Posterior cingulate gyrus (tissue), 11 donors: ENCODE measurements at regions not wholly inside any gene's neighbourhood (a gene's known extent, or its start where the extent isn't known, plus 50 kb on each side); places are given as distances from the start of the nearest gene placed in this dataset.

Source experiments
- DNase-seq, 10 donors: peaks; one replicate each; pipeline versions ENCODE4 v3.0.0 to v3.0.0-alpha.2; 2020 to 2021; ENCODE audit warnings: mixed read lengths in 3 of 10
- intact Hi-C: fragments of 100-400 bp; cut with DNase I; formaldehyde crosslinking; loops from one replicate; pipeline ENCODE4 v1.15.1; 2023

DNA sequence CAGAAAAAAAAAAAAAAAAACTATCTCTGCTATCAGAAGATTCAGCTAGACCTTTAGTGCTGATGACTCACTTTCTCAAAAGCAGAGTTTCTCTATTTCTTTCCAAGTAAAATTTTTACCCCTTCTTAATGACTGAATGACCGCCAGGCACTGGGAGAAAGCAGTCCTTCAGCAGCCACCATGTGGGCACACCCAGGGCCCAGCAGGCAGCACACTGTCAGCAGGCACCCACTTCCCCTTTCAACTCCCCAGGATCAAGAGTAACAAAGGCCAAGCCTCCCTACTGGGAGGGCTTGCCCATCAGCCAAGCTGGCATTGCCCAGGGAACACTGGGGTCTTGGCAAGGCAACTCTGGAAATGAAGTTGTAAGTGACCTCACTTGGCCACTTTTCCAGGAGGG, 201.9 kb upstream of the MAMLD1 start:
- DNase-seq: peak in 1 of 10 donors; percentile 43
- intact Hi-C loops: no loop called here

DNA sequence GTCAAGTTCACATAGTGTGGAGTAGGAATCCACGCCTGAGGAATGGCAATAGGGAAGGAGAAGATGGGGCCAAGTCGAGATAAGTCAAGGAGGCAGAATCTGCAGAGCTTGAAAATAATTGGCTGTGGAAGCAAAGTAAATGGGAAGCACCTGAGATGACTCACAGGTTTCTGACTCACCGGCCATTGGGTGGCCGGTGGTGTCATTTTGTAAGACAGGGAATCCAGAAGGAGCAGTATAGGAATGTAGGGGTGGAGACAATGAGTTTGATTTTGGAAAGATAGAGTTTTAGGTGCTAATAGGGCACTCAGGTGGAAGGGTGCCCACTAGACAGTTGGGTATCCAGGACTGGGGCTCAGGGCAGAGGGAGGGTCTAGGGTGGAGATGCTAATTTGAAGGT, 201.0 kb upstream of the MAMLD1 start:
- intact Hi-C loops: no loop called here
- DNase-seq: peak in 1 of 10 donors; percentile 28

- intact Hi-C loops: no loop called here
- peak in 1 of 10 donors; percentile 38 for DNase-seq
Observed at GRCh38 chrX:150163221-150163930, 199.7 kb upstream of the MAMLD1 start.

DNA sequence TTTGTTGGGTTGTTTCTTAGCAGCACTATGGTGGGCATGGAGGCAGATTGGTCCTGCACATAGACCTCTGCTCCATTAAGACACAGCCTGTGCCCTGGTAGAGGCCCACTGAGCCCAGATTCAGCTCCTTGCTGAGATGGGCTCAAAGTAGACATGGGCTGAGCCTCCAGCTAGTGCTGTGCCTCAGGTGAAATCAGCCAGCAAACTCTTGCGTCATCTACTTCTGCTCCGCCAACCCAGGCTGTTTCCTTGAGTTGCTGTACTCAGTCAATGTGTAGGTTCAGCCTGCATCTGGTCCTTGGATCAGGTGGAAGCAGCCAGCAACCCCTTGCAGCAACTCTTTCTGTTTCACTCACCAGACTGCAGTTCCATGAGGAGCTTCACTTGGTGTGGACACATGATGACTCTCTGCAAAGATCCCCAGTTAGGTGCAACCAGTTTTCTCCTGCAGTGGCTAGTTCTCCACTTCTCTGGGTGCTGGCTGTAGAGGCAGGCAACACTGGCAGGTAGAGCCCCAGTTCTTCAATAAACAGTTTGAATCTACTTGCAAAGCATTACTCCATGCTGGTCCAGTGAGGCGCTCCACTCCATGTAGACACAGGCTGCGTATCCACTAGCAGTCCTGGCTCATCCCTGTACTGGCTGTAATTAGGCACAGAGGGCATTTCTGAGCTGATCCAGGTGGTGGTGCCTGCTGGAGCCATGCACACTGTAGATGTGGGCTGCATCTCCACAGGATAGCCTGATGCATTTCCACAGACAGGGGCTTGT, 199.0 kb upstream of the MAMLD1 start:
- intact Hi-C loops: no loop called here
- DNase-seq: peak in 2 of 10 donors; percentile 27 to 58

DNA sequence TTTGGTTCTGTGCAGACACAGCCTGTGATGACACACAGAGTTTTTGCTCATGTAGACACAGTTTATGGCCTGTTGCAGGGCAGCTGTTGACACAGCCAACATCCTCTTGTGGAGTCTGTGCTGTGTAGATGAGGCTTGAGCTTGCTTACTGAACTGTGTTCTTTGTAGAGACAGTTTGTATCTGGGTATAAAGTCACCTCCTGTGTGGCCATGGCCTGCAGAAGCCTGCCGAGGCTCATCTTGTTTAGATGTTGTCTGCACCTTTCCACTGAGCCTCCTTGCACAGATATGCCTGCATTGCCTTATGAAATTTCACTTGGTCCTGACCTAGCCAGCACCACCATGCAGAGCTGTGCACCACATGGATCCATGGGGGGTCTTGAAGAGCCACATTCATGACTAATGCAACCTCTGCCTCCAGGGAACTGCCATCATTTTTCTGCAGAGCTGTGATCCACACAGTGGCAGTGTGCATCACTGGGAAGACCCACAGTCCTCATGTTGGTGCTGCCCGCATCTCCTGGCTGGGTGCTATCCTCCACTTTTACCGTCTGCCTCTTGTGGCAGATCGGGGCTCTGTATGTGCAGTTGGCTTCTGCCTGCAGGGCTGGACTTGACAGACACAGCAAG, 198.0 kb upstream of the MAMLD1 start:
- peak in 2 of 10 donors; percentile 23 to 69 for DNase-seq
- intact Hi-C loops: no loop called here

DNA sequence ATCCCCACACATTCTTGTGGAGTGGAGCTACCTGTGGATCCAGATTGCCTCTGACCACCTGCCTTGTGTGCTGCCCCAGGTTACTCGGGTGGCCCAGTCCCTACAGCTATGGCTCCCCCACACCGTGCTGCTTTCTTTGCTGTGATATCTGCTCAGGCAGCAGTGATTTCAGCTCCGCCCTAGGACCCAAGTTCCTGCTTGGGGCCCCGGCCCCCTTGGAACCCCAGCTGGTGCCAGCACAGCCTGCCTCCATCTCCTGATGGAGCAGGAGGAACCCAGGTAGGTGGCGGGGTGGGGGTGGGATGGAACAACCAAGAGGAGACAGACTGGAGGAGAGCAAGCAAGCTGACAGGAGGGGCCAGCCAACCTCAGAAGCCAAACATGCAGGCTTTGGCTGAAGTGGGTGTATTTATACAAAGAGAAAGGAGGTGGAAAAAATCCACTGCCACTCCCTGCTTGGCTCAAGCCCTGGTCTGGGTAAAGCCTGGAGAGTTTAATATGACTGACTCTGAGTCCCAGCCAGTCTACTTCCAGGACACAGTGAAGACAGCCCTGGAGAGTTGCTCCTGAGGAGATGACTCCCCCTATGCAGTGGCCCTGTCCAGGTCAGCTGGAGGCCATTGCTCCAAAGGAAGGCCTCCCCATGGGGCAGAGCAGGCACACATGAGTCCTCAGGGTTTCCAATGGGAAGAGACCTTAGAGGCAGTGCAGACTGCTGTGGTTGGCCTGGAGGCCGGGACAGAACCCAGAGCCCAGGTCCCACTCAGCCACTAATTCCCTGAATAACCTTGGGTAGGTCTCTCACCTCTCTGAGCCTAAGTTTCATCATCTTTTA, 197.1 kb upstream of the MAMLD1 start:
- intact Hi-C loops: no loop called here
- peak in 2 of 10 donors; percentile 58 to 62 for DNase-seq

GRCh38 chrX:150167482-150168324, 195.4 kb upstream of the MAMLD1 start:
- no peak for DNase-seq
- intact Hi-C loops: no loop called here

GRCh38 chrX:150182161-150182560, 181.0 kb upstream of the MAMLD1 start:
- DNase-seq: no peak
- intact Hi-C loops: no loop called here

- intact Hi-C loops: no loop called here
- no peak for DNase-seq
Observed at GRCh38 chrX:150184491-150184890, 178.6 kb upstream of the MAMLD1 start.

DNA sequence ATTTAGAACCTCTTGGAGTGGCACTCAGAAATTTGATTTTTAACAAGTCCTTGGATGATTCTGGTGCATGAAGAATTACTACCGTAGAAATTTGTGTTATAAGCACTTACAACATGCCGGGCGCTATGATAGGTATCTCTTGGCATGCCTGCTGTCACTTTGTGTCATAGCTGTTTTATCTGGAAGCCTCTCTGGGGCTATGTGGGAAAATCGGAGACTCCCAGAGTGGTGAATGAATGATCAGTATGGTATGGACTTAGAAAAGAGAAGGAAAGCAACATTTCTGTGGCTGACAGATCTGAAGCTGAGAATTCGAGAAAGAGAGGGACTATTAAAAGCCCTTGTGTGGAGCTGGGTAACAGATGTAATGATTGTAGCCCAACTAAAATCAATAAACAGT, 177.4 kb upstream of the MAMLD1 start:
- intact Hi-C loops: no loop called here
- DNase-seq: no peak

DNA sequence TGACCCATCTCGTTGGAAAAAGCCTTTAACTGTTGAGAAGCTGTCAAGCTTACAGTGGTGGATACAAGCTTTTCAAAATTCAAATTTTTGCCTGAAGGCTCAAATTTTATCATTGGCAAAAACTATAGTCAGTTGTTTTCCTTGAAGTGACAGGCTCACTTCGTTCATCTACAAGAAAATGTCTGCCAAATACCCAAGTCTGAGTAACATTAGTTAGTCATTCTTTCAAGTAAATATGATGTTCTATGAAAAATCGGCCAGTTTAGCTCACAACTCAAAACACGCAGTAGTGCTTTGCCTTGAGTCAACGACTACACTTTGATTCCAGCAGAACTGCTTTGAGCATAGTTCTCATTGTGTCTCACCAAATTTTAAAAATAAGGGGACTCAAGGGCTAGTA, 170.3 kb upstream of the MAMLD1 start:
- DNase-seq: no peak
- intact Hi-C loops: no loop called here

DNA sequence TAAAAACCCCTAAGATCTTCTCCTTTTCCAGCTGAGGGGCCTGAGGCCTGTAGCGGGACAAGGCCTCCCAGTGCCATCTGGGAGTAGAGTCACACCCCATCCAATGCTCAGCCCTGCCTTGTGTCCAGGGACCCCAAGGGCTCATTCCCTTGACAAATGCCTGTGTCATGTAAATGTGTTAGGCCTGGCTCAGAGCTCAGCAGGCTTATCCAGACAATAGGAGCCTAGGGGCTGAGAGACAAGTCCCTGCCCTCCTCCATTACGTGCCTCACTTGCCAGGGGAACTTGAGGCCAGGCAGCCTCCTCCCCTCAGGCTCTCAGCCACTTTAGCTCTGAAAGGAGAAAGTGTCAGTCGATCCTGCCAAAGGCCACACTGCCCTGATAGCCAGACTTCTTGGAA, 166.8 kb upstream of the MAMLD1 start:
- intact Hi-C loops: no loop called here
- DNase-seq: no peak

- DNase-seq: no peak
- intact Hi-C loops: no loop called here
Observed at GRCh38 chrX:150197388-150197787, 165.7 kb upstream of the MAMLD1 start.

DNA sequence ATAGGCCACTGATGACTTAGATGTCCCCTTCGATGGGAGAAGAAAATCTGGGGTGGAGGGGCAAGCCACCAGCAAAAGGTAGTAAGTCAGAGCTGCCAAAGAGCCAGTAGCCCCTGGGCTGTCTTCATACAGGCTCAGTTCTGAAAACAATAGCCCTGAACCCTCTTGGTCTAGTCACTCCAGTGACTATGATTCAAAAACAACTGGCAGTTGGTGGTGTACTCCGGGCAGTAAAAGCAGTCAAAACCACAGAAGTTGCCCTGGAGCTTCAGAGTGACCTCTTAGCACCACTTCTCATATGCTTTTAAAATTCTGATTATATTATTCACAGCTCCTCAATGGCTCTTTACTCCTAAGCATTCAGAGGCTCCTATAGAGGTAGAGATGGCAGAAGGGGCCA, 164.3 kb upstream of the MAMLD1 start:
- intact Hi-C loops: no loop called here

DNA sequence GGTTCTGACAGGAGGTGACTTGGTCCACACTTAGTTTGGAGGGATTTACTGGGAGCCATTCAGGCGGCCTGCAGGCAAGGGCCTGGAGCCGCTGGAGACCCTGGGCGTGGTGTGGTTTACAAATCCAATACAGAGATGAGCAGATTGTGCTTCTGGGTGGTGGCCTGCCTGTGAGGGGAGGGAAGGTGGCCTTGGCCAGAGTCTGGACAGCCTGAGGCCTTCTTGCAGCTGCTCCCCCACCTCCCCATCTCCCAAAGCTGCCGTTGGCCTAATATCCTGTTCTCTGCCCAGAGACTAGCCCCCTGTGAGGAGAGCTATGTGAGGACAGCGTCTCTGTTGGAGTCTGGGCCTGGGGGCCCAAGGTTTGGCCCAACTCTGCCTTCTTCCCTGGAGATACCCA, 163.9 kb upstream of the MAMLD1 start:
- DNase-seq: no peak
- intact Hi-C loops: no loop called here

More for the DNA sequence above, 164.3 kb upstream of the MAMLD1 start:
- DNase-seq: no peak

- DNase-seq: no peak
- intact Hi-C loops: no loop called here
Observed at GRCh38 chrX:150199803-150200202, 163.3 kb upstream of the MAMLD1 start.

DNA sequence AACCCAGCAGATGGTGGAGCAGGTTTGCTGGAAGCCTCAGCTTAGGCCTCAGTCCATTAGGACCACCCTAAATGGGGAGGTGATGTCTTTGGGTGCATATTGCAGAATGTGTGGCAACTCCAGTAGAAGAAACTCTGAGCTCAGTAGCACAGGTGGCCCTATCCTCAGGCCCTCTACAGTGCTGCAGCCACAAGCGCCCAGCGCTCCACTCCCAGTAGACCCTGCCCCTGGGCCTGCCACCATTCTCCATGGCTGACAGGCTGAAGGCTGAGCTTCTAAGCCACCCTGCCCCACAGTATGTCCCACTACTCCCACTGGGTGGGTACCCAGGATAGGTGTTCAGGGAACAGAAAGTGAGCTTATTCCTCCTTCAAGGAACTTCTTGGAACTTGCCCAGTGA, 162.8 kb upstream of the MAMLD1 start:
- DNase-seq: no peak
- intact Hi-C loops: no loop called here

DNA sequence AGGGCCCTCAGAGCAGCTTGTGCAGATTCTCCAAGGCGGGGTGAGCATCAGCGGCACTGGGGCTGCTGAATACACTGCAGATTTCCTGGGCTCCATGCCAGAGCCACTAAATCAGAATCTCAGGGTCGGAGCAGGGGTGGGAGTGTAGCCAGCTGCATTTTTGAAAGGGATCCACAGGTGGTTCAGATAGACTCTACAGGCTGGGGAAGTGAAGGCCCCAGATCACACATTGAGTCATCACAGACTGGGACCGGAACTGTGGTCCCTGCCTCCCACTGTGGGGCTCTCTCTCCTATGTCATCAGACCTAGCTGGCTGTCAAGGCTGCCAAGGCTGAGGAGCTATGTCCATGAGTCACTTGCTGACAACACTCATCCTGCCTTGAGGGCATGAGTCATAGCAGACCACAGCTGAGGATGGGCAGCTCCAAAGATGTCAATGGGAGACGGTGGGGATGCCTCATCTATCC, 162.3 kb upstream of the MAMLD1 start:
- intact Hi-C loops: no loop called here
- DNase-seq: peak in 6 of 10 donors; percentile 7 to 90 (median 50)

DNA sequence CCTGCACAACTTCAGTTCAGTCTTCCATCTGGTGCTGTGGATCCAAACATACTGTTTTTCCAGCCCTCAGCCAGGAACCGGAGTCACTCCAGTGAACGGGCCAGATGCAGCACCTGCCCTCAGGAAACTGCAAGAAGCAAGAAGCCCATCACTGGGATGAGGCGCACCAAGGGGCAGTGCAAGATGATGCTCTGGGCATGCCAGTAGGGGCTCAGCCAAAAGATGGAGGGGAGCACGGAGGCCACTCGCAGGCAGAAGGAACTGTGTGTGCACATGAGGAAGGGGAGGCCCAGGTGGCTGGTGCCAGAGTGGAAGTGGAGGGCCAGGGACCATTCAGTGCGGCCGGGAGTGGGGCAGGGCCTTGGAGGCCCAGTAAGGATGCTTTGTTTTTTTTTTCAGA, 161.7 kb upstream of the MAMLD1 start:
- no peak for DNase-seq
- intact Hi-C loops: no loop called here

DNA sequence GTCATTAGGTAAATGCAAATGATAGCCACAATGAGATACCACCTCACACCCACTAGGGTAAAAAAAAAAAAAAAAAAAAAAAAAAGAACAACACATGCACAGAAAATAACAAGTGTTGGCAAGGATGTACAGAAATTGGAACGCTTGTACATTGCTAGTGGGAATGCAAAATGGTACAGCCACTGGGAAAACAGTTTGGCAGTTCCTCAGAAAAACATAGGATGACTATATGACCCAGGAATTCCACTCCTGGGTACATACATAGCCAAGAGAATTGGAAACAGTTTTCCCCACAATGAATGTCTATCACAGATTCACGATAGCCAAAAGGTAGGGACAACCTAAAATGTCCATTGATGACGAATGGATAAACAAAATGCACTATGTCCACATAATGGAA, 161.3 kb upstream of the MAMLD1 start:
- DNase-seq: no peak
- intact Hi-C loops: no loop called here
